NOMO-1 treated with dmso at 0.1 percent for 144 hours (cell line): ENCODE measurements at regions not wholly inside any gene's neighbourhood (a gene's known extent, or its start where the extent isn't known, plus 50 kb on each side); places are given as distances from the start of the nearest gene placed in this dataset.

Source experiments
- DNase-seq: peaks from one replicate; lab custom pipeline; 2025; ENCODE audit not compliant: unreplicated experiment; lab: John Stamatoyannopoulos, UW

DNA sequence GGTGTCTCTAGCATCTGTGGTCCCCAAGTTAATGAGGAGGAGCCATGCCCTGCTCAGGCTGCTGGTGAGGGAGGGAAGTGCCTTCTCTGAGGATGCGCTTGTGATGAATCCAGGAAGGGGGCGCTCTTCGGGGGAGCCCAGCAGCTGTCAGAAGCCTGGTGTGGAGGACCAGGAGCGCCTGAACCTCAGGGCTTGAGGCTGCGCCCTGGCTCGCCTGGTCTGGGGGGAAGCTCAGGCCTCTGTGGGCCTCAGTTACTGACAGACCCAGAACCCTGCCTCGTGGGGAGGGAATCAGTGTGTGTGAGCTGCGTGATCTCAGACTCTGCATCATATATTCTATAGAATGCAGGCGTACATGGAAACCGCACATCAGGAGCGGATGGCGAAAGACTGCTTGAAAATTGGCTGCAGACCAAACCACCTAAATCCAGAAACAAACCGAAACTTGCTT is 126.1 kb downstream of the SEC14L1 start:
- peak; percentile 59 for DNase-seq

DNA sequence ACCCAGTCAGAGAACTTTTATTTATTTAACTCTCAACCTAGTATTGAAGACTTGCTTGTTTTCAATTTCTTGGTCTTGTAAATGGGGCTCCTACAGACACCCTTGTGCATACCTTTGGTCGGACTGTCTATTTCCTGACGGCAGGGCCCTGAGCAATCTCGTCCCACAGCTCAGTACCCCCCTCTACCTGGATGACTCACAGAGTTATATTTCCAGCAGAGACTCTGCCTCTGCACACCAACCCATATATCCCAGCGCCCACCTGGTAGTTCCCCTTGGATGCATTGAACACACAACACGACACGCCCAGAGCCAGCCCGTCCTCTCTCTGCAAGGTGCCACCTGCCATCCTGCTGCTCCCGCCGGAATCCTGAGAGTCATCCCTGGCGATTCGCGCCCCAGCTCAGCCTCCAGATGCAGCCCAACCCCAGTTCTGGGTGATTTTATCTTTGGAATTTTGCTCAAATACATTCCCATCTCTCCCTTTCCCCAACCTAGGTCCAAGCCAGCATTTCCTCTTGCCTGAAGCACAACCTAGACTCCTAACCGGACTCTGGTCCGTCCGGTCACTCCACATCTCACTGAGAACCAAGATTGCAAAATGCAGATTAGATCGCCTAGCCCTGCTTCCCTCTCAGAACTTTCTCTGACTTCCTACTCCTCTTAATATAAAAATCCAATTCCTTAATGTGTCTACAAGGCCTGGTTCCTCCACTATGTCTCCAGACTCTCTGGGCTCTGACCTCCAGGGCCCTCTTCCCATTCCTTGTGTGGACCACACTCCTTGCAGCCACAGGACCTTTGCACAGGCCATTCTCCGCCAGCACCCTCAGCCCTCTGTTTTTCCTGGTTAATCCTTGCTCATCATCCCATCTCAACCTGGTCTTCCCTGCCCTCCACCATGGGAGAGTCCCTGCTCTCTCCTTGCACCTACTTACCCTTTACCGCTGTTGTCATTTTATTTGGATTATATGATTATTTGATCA is 129.2 kb downstream of the SEC14L1 start:
- DNase-seq, result no peak

DNA sequence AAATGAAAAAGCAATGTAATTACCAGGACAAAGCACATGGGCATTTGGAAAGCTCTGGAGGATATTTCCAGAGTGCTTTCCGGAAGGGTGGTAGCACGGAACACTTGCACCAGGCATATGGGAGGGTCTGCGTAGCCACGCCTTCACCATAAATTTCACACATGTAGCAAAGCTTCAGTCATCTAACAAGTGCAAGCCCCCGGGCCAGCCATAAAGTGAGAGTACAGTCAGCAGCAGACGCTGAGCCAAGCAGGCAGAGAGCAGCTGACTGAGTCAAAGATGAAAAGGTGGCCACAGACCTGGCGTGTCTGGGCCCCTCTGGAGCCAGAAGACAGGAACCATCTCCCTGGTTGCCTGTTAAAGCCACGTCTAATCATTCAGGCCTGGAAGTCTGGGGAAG is 130.6 kb downstream of the SEC14L1 start:
- DNase-seq, result no peak

DNA sequence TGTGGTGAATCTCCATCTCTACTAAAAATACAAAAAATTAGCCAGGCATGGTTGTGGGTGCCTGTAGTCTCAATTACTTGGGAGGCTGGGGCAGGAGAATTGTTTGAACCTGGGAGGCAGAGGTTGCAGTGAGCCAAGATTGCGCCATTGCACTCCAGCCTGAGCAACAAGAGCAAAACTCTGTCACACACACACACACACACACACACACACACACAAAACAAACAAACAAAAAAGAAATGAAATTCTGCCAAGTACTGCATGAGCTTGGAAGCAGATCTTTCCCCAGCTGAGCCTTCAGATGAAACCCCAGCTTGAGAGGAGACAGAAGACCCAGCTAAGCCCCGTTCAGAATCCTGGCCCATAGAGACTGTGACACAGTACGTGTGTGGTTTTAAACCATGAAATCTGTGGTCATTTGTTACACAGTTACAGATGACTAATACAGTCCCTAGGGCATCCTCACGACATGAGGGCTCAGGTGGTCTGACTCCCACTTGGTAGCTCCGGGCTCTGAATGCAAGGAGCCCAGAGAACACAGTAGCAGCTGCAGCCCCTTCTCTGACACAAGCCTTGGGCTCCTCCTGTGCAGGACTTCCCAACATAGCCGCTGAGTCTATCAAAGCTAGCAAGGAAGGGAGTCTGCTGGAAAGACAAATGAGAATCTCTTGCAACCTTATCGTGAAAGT is 132.8 kb downstream of the SEC14L1 start:
- DNase-seq, result no peak

DNA sequence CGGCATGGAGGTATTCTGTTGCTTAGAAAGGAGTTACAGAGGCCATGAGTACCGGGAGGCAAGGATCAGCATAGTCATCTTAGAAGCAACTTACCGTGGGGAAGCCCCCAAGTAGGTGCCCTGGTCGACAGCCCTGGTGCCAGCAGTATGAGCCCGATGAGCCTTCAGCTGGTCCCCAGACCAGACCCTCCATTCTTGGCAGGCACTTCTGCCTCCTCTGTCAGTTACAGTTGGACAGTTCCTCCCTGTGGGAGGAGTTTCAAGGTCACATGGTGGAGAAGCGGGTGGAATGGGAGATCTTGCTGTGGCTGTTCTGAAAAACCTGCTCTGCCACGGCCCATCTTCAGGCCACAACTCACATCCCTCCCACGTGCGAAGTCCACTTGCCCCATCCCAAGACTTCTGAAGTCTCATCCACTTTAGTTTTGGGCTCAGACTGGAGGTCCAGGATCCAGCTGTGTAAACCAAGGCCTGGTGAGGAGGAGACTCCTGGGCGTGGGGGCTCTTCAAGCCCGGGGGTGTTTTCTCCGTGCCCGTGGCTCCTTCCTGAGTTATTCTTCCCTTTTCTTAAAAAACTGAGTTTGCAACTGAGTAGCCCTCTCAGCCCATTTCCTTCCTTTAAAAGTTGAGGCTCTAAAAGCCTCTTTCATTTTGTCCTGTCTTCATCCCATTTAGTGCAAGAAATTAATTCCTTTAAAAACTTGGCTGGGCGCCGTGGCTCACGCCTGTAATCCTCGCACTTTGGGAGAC is 133.5 kb downstream of the SEC14L1 start:
- DNase-seq, result no peak

DNA sequence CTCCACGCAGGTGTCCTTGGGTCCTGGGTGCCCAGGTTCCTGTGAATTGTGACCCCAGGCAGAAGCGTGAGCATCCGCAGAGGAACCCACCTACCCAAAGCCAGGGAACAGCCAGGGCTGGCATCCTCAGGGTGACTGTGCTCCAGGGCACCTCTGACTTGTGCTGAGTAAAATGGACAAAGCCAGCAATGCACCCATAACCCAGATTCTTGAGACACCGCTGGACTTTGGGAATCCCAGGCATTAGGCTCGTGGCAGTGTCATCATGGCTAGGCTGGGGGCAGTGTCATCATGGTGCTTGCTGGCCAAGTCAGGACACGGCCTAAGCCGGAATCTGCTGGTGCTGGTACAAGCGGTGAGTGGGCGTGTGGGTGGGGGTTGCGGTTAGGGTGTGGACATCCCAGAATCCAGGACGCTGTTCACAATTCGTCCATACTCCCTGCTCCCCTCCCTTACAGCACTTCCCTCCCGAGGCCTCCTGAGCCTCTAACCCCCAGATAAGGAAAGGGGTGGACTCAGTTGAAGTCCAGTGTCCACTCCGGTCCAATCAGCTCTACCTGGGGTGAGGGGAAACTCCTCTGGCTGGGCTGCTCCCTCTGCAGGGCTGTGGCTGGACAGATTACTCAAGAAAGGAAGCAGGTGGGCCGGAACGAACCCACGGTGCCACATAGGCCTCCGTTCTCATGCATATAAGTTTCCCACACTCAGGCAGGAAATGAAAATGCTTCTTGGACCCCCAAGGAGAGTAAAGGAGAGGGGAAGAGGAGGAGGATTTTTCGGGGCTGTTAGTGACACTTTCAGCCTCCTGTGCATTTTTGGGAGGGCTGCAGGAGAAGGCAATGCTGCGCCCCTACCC is 138.9 kb downstream of the SEC14L1 start:
- no peak for DNase-seq

DNA sequence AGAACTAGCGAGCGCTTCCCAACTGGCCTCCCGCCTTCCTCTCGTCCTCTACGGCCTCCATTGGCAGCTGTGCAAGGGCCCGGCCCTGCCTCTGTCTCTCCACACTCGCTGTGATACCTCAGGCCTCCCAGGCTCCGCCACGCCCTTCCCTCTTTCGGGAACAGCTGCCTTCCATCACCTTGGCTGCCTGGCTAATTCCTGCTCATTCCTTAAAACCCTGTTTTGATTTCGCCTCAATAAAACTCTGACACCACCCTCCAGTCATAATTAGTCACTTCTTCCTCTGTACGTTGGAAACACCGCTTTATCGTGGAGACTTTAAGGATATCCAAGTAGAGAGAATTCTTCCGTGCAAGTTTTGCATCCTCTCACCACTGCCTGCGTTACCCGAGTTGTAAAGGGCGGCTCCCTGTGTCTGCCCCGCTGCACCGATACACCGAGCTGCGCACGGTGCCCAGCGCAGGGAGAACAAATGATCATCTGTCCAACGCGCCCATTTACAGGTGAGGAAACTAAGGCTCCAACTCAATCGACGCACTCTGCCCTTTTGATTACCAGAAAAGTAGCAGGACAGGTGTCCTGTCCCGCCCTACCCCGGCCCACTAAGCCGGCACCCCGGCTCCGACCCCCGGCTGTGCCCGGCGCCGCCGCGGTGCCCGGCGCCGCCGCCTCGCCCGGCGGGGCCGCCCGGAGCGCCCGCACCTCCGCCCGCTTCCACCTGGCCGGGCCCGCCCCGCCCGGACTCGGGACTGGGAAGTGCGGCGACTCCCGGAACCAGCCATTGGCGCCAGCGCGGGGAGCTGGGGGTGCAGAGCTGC is 139.7 kb downstream of the SEC14L1 start:
- no peak for DNase-seq

DNA sequence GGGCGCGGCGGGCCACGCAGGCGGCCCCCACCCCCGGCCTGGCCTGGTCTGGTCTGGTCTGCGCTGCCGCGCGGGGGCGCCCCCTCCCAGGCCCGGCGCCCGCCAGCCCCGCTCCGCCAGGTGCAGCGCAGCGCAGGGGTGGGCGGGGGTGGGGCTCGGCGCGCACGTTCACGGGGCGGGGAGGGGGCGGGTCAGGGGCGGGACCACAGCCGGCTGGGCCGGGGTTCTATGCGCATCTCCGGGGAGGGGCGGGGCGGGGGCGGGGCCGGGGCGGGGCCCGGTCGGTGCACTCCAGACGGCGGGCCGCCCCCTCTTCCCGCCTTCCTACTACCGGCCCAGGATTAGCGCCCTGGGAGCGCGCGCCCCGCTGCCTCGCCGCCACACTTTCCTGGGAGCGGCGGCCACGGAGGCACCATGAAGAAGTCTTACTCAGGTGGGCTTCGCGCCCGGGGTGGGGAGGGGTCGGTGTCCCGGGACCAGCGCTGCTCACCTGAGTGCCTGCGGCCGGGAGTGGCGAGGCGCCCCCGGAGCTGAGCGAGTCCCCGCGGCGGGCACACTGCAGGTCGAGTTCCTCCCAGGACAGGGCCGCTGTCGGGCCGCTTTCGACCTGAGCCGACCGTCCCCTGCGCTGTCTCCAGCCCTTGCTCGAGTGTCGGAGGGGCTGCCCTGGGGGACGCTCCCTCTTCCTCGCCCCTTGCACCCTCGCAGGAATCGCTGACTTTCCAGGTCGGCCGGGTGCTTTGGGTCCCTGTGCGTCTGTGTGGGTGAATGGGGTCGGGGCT is 140.5 kb downstream of the SEC14L1 start:
- no peak for DNase-seq

DNA sequence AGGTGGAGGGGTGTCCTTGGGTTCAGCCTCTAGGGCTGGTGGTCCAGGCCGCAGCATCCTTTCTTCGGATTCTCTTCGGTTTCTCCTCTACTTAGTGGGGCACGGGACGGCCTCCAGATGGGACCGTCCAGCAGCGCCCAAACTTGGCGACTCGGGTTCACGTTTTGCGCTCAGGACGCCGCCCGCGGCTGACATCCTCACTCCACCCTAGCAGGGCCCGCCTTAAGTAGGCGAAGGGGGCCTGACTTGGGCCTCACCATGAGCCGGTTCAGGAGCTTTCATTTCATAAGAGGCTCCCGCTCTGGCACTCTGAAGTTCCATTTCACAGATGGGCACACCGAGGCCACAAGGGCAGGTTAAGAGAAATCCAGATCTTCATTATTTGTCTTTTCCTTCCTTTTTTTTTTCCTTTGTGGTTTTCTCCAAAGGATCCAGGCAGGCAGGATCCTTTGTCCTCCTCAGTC is 141.2 kb downstream of the SEC14L1 start:
- DNase-seq, result no peak

DNA sequence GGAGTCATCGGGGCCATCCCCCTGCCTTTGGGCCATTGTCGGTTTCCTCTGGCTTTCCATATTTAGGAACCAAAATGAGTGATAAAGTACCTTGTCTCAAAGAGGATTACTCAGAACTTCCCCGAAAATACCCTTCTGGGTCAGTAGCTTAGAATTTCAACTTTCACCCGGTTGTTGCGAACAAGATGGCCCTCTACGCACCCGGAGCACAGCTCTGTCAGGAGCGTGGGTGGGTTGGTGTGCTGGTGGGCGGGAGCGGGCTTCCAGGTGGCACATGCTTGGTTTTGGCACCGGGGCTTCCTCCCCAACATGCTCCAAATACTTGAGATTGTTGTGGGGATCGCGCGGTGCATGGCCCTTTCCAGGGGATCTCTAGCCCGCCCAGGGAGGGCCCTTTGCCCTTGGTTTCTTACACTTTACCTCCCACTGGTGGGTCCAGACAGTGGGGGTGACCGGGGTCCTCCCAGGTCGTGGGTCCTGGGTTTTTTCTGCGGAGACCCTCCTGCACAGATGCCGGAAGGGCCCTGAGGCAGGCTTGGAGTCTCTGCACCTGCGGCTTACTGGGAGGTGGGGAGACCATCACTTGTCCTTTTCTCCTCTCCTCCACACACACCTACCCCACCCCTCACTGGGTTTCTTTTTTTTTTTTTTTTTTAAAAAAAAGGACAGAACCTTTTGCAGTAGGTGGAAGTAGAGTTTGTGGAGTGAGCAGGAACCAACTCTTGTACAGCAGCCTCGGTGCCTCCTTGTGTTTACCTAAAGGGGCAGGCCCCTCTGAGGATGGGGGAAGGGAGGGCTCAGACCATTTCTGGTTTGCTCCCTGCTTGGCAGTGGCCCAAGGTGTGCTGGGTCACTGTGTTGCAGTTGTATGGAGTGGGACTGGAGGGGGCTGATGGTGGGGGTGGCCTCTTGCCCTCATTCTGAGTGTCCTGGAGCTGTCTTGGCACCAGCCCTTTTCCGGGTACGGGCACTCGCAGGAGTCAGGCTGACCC is 142.1 kb downstream of the SEC14L1 start:
- DNase-seq, result no peak

DNA sequence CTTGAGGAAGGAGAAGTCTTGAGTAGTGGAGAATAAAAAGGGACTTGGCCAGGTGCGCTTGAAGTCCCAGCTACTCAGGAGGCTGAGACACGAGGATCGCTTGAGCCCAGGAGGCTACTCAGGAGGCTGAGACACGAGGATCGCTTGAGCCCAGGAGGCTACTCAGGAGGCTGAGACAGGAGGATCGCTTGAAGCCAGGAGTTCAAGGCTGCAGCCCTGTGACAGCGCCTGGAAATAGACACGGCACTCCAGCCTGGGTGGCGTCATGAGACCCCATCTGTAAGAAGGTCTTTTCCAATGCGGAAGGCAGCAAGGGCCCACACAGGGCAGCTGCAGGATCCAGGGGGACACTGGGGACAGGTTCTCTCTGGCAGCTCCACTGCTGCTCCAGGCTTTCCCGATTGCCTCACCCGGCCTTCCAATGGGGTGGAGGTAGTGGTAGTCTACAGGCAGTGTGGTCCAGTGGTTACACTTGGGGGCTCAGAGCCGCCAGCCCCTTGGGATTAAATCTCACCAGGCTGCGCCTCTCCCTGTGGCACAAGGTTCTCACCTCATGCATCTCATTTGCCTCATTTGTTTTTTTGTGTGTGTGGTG is 143.4 kb downstream of the SEC14L1 start:
- DNase-seq, result no peak

DNA sequence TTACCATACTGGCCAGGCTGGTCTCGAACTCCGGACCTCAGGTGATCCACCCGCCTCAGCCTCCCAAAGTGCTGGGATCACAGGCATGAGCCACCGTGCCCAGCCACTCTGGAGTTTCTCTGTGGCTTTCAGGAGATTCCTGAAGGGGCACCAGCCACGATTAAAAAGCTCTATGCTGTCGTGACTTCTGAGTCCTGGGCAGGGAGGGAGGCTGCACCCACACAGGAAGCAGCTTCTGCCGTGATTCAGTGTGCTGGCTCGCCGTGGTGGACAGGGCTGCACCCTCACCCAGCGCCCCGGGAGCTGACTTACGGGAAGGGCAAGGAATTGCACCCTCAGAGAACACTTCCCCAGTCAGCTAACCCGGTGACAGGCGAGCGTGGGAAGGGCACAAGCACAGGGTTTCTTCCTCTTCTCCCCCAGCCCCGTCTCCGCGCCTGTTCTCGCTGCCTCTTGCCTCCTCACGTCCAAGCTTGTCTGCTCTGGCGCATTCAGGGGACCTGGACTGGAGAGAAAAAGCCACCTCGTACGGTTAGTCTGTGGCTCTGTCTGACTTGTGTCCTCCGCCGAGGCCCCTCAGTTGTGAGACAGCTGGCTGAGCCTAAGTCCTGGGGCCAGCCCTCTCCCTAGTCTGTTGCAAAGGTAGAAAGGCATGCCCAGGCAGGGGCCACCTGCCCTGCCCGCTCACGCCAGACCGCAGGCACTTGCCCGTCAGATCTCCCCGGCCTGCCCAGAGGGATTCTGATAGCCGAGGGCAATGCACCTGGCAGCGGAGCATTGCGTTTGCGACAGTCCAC is 145.0 kb downstream of the SEC14L1 start:
- peak; percentile 78 for DNase-seq

DNA sequence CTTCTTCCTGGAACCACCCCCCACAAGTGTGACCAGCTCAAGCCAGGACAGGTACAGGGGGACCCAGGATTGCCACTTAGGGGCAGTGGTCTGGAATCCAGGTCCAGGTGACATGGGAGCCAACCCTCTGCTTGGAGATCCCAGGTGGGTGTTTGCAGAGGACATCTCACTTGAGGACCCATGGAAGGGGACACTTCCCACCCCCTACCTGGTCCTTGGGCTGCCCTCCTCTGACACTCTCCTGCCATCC is 145.5 kb downstream of the SEC14L1 start:
- DNase-seq, result no peak

DNA sequence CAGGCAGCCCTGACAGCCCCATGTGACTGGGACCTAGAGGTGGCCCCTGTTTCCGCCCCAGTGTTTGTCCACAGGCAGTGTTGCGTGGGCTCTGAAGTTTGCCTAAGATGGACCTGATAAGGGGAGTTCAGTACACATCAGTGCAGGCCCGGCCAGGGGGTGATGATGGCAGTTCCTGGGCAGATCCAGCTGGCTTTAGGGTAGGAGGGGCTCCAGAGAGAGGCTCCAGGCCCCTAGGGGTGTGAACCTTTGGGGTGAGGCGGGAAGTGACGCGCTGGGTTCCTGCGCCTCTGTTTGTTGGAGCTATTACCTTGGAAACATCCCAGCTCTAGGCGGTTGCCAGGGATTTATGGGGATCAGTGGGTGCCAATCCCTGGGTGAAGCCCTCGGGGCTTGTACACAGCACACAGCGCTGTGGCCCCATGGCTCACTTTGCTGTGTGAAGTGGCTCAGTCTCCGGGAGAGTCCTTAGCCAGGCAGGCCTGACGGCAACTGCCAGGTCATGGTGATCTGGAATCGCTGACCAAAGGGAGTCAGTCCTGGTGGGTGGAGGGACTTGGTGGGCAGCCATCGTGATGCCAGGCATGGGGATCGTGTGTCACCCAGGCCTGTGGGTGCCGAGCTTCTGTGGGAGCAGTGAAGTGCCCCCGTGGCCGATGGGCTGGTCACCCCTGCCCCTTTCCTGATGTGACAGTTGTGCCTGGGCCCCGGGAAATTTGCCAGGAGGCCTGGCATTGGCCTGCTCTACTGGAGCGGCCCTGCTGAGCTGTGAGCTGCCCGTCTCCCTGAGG is 146.1 kb downstream of the SEC14L1 start:
- DNase-seq, result no peak

DNA sequence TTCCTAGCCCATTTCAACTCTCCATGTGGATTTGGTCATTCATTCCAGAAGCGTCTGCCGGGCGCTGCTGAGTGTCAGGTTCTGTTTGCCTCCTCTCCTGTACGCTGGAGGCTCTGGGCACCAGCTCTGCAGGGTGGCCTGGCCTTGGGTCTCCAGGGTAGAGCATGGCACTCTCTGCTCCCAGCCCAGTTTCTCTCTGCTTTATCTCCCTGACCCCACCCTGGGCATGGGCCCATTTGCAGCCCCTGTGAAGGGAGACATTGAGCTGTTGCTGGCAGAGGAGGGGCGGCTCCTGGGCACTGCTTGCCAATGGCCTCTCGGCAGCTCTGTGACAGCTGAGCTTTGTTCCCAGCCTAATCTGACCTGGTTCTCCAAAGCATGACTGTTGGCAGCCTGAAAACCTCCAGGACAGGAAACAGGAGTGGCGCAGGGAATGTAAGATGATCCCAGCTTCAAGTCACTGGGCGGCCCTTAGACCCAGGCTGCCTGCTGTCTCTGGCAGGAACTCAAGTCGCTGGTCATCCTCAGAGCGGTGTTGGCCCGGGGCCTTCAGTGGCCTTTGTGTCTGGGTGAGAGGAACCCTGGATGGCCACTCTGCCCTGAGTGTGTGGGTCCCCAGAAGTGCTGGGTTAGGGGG is 146.8 kb downstream of the SEC14L1 start:
- DNase-seq, result no peak
